NCI-H1694 (cell line): ENCODE measurements at regions not wholly inside any gene's neighbourhood (a gene's known extent, or its start where the extent isn't known, plus 50 kb on each side); places are given as distances from the start of the nearest gene placed in this dataset.

Experiments used
- DNase-seq: peaks from one replicate; lab custom pipeline; 2025; lab: John Stamatoyannopoulos, UW

DNA sequence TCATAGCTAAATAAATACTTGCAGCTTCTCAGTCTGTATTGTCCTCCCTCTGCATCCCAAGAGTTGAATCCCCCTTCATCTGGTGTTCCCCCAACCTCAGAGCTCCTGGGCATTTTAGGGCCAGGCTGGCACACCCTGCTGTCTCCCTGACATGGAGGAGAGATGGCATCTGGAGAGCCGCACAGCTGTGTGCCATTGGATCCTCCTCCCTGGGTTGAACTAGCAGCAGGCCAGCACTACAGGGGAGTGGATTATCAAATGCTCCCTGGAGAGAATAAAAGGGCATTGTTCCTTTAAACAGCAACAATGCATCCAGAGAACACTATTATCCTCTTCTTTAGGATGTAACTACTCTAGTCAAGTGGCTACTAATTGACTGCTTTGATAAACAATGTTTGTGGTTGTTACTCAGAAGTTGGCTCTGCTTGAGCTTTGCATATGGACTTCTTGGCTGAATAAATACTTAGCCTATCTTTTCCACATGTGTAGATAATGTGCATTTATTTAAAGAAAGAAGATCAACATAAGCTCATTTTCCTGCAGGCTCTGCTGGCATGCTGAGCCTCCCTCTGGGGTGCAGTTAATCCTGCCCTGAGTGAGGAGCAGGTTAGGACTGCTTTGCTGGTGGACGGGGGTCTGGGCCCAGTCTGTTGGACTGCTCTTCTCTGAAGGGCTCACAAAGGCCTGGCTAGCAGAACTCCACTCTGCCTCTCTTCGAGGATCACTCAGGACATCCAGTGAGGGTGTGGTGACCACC is 897.2 kb downstream of the TBC1D22A start:
- DNase-seq, result no peak

- no peak for DNase-seq
Measured at GRCh38 chr22:47658182-47658581, 895.7 kb downstream of the TBC1D22A start.

DNA sequence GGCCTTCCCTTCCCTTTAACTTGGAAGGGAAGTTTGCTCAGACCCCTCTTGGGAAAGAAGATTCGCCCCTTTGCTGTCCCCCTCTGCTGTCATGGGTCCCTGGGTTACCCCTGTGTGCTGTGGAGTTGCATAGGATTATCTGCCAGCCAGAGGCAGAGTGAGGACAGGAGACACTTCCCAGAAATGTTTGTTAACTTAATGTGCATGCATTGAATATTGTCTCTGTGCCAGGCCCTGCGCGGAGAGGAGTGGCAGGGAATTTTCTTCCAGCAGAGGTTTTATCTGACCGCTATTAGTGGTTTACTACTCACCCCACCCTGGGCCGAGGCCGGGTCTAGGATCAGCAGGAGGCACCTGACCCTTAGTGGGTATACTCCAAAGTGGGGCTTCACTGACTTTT is 894.8 kb downstream of the TBC1D22A start:
- no peak for DNase-seq

GRCh38 chr22:47656806-47657205 is 894.4 kb downstream of the TBC1D22A start:
- DNase-seq, result no peak

- DNase-seq, result no peak
Measured at GRCh38 chr22:47655930-47656329, 893.5 kb downstream of the TBC1D22A start.

- no peak for DNase-seq
Measured at GRCh38 chr22:47654922-47655491, 892.6 kb downstream of the TBC1D22A start.

DNA sequence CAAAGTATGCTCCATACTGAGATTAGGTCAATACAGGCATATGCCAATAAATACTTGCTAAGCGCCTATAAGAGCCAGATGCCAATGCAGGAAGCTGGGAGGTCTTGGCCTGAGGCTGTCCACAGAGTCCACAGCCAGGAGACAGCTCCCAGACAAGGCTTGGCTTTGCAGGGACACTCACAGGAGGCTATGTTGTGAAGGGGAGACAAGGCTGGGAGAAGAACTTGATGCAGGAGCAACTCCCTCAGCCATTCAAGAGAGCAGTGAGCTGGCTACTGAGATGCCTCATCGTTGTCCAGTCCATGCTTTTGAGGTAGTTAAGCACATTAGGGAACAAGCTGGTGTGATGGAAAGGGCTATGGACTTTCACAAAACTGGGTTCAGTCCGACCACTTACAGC is 891.5 kb downstream of the TBC1D22A start:
- no peak for DNase-seq

- DNase-seq, result no peak
Measured at GRCh38 chr22:47651216-47651987, 889.0 kb downstream of the TBC1D22A start.

GRCh38 chr22:47647720-47648119 is 885.3 kb downstream of the TBC1D22A start:
- no peak for DNase-seq

- DNase-seq, result no peak
Measured at GRCh38 chr22:47647181-47647580, 884.7 kb downstream of the TBC1D22A start.

DNA sequence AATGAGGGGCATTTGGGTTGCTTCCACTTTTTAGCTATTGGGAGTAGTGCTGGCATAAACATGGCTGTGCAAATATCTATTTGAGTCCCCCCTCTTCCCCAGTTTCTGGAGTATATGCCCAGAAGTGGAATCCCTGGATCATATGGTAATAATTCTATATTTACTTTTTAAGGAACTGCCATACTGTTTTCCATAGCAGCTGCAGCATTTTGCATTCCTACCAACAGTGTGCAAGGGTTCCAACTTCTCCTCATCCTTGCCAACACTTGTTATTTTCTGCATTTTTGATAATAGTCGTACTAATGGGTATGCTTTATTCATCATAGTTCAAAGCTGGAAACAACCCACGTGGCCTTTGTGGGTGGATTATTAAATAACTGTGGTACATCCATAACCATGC is 883.5 kb downstream of the TBC1D22A start:
- no peak for DNase-seq

- no peak for DNase-seq
Measured at GRCh38 chr22:47645450-47645914, 883.0 kb downstream of the TBC1D22A start.

DNA sequence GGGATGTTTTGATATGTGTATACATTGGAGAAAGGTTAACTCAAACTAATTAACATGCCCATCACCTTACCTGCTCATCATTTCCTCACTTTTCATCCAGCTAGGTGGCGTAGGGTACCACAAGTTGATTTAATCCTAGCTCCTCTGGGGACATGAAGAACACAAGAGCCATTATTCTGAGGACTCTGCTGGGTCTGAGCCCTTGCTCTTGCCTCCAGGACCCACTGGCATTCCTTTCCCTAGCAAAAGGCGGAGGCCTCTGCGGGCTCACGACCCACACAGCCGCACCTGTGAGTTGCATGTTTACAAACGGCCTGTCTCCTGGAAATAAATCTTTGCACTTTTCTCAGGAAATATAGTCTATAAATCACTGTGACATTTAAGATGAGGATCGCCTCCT is 871.9 kb downstream of the TBC1D22A start:
- no peak for DNase-seq

- DNase-seq, result no peak
Measured at GRCh38 chr22:47633111-47633510, 870.7 kb downstream of the TBC1D22A start.

- no peak for DNase-seq
Measured at GRCh38 chr22:47632701-47633100, 870.3 kb downstream of the TBC1D22A start.

- DNase-seq, result peak; percentile 80
Measured at GRCh38 chr22:47631571-47632102, 869.2 kb downstream of the TBC1D22A start.

DNA sequence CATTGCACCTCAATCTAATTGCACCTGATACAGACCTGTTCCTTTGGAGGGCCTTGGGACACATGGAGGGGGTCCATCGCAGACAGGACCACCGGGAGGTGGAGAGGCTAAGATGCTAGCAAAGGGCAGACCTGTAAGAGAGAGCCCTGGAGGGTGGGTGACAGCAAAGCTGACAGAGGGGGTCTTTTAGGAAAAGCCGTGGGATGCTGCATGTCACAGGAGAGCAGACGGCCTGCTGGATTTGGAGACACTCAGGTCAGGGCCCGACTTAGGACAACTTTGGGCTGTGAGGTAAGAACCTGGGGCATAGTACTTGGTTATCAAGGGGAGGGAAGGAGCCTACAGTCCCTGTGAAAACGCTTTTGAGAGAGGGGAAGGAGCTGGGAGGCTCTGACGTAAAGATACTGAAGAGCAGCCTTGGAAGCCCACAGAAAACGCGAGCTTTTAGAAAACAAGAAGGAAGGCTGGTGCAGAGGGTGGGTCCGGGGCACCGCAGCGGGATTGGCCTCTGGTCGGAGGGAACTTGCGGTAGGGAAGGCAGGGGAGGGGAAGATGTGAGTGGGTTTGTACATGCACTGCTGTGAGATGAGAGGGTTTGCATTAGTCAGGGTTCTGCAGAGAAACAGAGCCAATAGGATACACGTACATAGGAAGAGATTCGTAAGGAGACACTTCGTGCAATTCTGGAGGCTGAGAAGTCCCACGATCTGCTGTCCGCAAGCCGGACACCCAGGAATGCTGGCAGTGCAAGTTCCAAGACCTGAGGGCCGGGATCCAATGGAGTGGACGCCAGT is 868.5 kb downstream of the TBC1D22A start:
- no peak for DNase-seq

DNA sequence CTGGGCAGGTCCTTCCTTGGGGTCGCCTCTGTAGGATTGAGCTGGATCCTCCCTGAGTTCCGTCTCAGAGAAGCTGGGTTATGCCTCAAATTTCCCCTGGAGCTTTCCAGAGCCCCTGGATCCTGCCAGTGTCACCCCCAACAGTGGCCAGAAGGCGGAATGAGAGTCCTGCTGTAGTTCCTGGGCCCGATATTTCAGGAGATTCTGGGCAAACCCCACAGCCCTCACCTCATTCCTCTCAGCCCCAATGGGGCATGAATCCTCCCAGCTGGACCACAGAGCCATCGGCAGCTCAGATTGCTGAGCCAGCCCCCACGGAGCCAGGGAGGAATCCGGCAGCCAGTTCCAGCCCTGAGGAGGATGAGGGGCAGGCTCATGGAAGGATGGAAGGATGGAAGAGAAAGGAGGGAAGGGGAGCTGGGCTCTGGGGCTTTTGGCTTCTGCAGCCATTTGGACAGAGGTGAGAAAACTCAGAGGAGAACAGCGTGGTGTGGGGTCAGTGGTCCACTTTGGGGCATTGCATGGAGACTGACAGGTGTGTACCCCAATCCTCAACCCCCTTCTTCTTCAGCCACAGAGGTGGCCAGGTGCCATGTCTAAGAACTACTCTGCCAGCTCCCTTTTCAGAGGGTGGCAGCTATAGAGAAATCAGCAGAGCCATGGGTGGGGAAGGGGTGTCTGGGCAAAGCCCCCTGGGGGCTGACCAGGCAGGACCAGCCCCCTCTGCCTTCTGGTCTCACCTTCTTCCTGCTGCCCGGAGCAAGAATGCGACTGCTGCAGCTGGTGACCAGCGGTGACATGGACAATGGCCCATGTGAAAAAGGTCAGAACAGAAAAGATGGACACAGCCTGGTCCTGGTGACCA is 867.6 kb downstream of the TBC1D22A start:
- DNase-seq, result no peak

GRCh38 chr22:47629273-47629711 is 866.8 kb downstream of the TBC1D22A start:
- no peak for DNase-seq

DNA sequence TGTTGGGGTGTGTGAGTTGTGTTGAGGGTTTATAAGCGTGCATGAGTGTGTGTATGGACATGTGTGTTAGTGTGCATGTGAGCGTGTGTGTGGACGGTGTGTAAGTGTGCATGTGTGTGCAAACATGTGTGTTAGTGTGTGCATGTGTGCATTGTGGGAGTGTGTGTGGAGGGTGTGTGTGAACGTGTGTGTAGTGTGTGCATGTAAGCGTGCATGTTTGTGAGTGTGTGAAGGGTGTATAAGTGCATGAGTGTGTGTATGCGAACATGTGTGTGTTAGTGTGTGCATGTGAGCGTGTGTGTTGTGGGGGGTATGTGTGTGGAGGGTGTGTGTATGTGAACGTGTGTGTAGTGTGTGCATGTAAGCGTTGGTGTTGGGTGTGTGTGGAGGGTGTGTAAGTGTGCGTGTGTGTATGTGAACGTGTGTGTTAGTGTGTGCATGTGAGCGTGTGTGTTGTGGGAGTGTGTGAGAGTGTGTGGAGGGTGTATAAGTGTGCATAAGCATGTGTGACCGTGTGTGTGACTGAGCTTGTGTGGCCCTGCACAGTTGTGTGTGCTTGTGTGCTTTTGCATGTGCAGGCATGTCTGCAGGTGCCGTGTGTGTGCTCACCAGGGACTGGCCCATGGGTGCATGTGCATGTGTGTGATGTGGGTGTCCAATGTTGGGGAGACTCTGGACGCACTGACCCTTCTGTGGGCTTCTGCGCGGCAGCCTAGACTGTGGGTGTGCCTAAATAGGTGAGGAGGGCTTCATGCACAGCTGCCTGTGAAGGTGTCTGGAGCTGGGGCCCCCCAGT is 866.2 kb downstream of the TBC1D22A start:
- DNase-seq, result no peak
